ENCODE measurements at regions not wholly inside any gene's neighbourhood (a gene's known extent, or its start where the extent isn't known, plus 50 kb on each side); places are given as distances from the start of the nearest gene placed in this dataset.

DNA sequence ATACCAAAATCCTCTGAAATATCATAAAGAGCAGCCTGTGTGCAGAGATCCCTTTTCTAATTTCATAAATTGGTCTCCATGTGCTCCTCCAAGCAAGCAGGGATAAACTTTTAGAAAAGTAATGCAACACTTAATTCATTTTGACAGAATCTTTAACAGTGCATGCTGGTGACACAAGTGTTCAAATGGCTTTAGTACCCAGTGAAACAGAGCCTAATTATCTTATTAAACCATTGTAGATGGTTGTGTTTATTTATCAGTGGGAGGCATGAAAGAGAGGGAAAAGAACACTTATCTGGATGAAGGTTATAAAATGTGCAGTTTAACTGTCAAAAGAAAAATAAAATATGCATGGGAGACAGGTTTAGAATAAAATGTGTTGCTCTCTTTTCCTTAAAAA is 945.0 kb upstream of the PCDH20 start:
- TF ChIP-seq POLR2A (IDR thresholded peaks at IDR 0.05) = no peak
- TF ChIP-seq, protein P1, sequence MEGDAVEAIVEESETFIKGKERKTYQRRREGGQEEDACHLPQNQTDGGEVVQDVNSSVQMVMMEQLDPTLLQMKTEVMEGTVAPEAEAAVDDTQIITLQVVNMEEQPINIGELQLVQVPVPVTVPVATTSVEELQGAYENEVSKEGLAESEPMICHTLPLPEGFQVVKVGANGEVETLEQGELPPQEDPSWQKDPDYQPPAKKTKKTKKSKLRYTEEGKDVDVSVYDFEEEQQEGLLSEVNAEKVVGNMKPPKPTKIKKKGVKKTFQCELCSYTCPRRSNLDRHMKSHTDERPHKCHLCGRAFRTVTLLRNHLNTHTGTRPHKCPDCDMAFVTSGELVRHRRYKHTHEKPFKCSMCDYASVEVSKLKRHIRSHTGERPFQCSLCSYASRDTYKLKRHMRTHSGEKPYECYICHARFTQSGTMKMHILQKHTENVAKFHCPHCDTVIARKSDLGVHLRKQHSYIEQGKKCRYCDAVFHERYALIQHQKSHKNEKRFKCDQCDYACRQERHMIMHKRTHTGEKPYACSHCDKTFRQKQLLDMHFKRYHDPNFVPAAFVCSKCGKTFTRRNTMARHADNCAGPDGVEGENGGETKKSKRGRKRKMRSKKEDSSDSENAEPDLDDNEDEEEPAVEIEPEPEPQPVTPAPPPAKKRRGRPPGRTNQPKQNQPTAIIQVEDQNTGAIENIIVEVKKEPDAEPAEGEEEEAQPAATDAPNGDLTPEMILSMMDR (IDR thresholded peaks at IDR 0.05) = no peak
